Ishikawa (cell line): ENCODE measurements at regions not wholly inside any gene's neighbourhood (a gene's known extent, or its start where the extent isn't known, plus 50 kb on each side); places are given as distances from the start of the nearest gene placed in this dataset.

ENCODE experiments used
- CEBPB ChIP-seq: IDR thresholded peaks from 2 replicates; pipeline ENCODE4 v1.6.1; 2012
- CREB1 ChIP-seq: IDR thresholded peaks from 2 replicates; pipeline ENCODE4 v1.6.1; 2012; ENCODE audit warnings: low read depth
- EGR1 ChIP-seq: IDR thresholded peaks from 2 replicates; pipeline ENCODE4 v1.6.1; 2012
- EP300 ChIP-seq: IDR thresholded peaks from 2 replicates; pipeline ENCODE4 v1.6.1; 2012; ENCODE audit warnings: borderline replicate concordance
- FOXM1 ChIP-seq: IDR thresholded peaks from 2 replicates; pipeline ENCODE4 v1.6.1; 2012; ENCODE audit warnings: low read depth, borderline replicate concordance
- MAX ChIP-seq: IDR thresholded peaks from 2 replicates; pipeline ENCODE4 v1.6.1; 2012
- NFIC ChIP-seq: IDR thresholded peaks from 2 replicates; pipeline ENCODE4 v1.6.1; 2012
- RAD21 ChIP-seq: IDR thresholded peaks from 2 replicates; pipeline ENCODE4 v1.6.1; 2012; ENCODE audit warnings: low read depth
- TAF1 ChIP-seq: IDR thresholded peaks from 2 replicates; pipeline ENCODE4 v1.6.1; 2012; ENCODE audit warnings: low read depth, mild to moderate bottlenecking
- TCF12 ChIP-seq: IDR thresholded peaks from 2 replicates; pipeline ENCODE4 v1.6.1; 2012; ENCODE audit warnings: low read depth
- TEAD4 ChIP-seq: IDR thresholded peaks from 2 replicates; pipeline ENCODE4 v1.6.1; 2012
- YY1 ChIP-seq: IDR thresholded peaks from 2 replicates; pipeline ENCODE4 v1.6.1; 2012; ENCODE audit warnings: low read depth
- ZBTB7A ChIP-seq: IDR thresholded peaks from 2 replicates; pipeline ENCODE4 v1.6.1; 2012; ENCODE audit warnings: low read depth
- TF ChIP-seq, protein P1 (sequence below): IDR thresholded peaks from 2 replicates; pipeline ENCODE4 v1.6.1; 2012; ENCODE audit warnings: low read depth, mild to moderate bottlenecking
- TF ChIP-seq, protein P2 (sequence below): IDR thresholded peaks from 2 replicates; pipeline ENCODE4 v1.6.1; 2012

DNA sequence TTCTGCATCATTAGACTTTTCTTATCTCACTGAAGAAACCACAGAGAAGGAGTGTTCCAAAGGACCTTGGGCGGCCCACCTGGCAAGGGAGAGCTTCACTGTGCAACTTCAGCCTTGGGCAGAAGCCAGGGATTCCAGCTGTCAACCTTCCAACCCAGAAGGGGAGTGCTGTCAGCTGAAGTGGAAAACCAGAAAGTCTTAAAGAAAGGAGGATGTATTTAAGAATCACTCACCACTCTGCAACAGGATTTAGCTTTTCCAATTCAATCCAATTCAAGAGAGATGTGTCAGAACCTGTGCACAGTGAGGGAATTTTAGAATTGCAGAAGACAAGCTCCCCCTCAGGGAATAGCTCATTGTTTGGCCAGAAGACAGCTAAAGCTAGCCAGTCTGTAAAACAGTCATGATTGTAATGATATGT is 553.7 kb downstream of the CD83 start:
- TF ChIP-seq TEAD4 (no peak), CEBPB (no peak), FOXM1 (no peak), CREB1 (no peak), MAX (no peak), EGR1 (no peak), TCF12 (no peak), YY1 (no peak), EP300 (no peak), ZBTB7A (no peak), NFIC (no peak)
- TF ChIP-seq, protein P1, sequence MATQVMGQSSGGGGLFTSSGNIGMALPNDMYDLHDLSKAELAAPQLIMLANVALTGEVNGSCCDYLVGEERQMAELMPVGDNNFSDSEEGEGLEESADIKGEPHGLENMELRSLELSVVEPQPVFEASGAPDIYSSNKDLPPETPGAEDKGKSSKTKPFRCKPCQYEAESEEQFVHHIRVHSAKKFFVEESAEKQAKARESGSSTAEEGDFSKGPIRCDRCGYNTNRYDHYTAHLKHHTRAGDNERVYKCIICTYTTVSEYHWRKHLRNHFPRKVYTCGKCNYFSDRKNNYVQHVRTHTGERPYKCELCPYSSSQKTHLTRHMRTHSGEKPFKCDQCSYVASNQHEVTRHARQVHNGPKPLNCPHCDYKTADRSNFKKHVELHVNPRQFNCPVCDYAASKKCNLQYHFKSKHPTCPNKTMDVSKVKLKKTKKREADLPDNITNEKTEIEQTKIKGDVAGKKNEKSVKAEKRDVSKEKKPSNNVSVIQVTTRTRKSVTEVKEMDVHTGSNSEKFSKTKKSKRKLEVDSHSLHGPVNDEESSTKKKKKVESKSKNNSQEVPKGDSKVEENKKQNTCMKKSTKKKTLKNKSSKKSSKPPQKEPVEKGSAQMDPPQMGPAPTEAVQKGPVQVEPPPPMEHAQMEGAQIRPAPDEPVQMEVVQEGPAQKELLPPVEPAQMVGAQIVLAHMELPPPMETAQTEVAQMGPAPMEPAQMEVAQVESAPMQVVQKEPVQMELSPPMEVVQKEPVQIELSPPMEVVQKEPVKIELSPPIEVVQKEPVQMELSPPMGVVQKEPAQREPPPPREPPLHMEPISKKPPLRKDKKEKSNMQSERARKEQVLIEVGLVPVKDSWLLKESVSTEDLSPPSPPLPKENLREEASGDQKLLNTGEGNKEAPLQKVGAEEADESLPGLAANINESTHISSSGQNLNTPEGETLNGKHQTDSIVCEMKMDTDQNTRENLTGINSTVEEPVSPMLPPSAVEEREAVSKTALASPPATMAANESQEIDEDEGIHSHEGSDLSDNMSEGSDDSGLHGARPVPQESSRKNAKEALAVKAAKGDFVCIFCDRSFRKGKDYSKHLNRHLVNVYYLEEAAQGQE, result no peak
- TF ChIP-seq, protein P2, sequence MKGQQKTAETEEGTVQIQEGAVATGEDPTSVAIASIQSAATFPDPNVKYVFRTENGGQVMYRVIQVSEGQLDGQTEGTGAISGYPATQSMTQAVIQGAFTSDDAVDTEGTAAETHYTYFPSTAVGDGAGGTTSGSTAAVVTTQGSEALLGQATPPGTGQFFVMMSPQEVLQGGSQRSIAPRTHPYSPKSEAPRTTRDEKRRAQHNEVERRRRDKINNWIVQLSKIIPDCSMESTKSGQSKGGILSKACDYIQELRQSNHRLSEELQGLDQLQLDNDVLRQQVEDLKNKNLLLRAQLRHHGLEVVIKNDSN, result no peak

- TF ChIP-seq, protein P1, result no peak
- TF ChIP-seq YY1 (no peak), TEAD4 (no peak), CREB1 (no peak), EP300 (no peak), MAX (no peak)
Measured at GRCh38 chr6:14671937-14672336, 554.4 kb downstream of the CD83 start.

GRCh38 chr6:14673201-14673600 is 555.6 kb downstream of the CD83 start:
- TF ChIP-seq FOXM1 (no peak), EGR1 (no peak), TCF12 (no peak), YY1 (no peak), MAX (no peak), CREB1 (no peak), NFIC (no peak), RAD21 (no peak), TEAD4 (no peak), EP300 (no peak), TAF1 (no peak), CEBPB (no peak), ZBTB7A (no peak)
- TF ChIP-seq, protein P2, result no peak
- TF ChIP-seq, protein P1, result no peak

DNA sequence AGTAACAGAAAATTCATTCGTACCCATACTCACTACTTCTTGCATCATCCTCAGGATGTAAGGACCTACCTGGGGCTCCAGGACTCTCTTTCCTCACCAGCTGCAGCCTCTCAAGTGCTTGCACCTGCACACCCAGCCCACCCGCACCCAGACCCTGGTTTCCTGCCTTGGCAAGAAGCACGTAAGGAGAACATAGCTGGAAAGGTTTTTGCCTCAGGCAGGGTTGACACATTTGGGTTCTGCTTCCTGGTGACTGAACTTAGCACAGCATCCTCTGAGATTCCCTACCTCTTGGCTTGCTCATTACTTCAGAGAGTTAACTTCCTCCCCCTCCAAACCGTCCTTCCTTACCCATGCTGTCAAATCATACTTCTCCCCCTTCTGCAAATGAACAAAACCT is 556.9 kb downstream of the CD83 start:
- TF ChIP-seq EP300 (no peak), TEAD4 (no peak), ZBTB7A (no peak), RAD21 (no peak), MAX (no peak), YY1 (no peak), EGR1 (no peak)
- TF ChIP-seq, protein P1, result no peak
- TF ChIP-seq, protein P2, result no peak
